Left ventricle myocardium inferior (tissue), 1 donor: ENCODE measurements at regions not wholly inside any gene's neighbourhood (a gene's known extent, or its start where the extent isn't known, plus 50 kb on each side); places are given as distances from the start of the nearest gene placed in this dataset.
A peak's percentile ranks its signal among the peaks of the same experiment; 100 is the strongest.
"Not testable (repeated sequence)": the region's sequence is repeated elsewhere in the genome, so short reads cannot be mapped to it uniquely, and the experiment has no call there.

Source experiments
- DNase-seq: peaks from one replicate; pipeline ENCODE4 v3.0.0-alpha.2; 2020
- H3K27ac ChIP-seq: fragments of 200-600 bp; replicated peaks from 2 replicates; pipeline ENCODE4 v1.8.0; 2021
- H3K27me3 ChIP-seq: fragments of 200-600 bp; 2 replicates; pipeline ENCODE4 v1.8.0; 2021; ENCODE audit warnings: low read depth
- H3K36me3 ChIP-seq: fragments of 200-600 bp; 2 replicates; pipeline ENCODE4 v1.8.0; 2021
- H3K4me1 ChIP-seq: fragments of 200-600 bp; 2 replicates; pipeline ENCODE4 v1.8.0; 2021
- H3K4me3 ChIP-seq: fragments of 200-600 bp; 2 replicates; pipeline ENCODE4 v1.8.0; 2021; ENCODE audit warnings: mild to moderate bottlenecking, moderate library complexity
- H3K9me3 ChIP-seq: fragments of 200-600 bp; replicated peaks from 2 replicates; pipeline ENCODE4 v1.8.0; 2021
- CTCF ChIP-seq: fragments of 200-600 bp; IDR thresholded peaks from 2 replicates; pipeline ENCODE4 v1.8.0; 2021; ENCODE audit warnings: antibody characterized with exemption, mild to moderate bottlenecking, borderline replicate concordance
- intact Hi-C: fragments of 100-400 bp; cut with micrococcal nuclease; formaldehyde crosslinking; loops from one replicate; pipeline ENCODE4 v1.11.0; 2022
- donor health status: DM: no; HTN: yes; CAD: no; lungs with severe emphysema.

- Histone ChIP-seq H3K4me1 (peaks cover 40% of the 10 kb centered on the region), H3K36me3 (no peaks in the 10 kb centered on the region), H3K27me3 (no peaks in the 10 kb centered on the region), H3K4me3 (no peak overlapping the region), H3K9me3 (no peaks in the 10 kb centered on the region), H3K27ac (no peak overlapping the region)
- no peak for DNase-seq
- no peak for TF ChIP-seq CTCF
- intact Hi-C loops, result no loop called here
These were observed 92.4 kb upstream of the CAV2 start for GRCh38 chr7:116407165-116407564.

GRCh38 chr7:116408166-116408565, 91.4 kb upstream of the CAV2 start:
- intact Hi-C loops, result no loop called here
- peaks cover 32% of the 10 kb centered on the region for H3K4me1 ChIP-seq
- DNase-seq, result no peak
- no peak for TF ChIP-seq CTCF
- no peaks in the 10 kb centered on the region for H3K27me3 ChIP-seq
- H3K4me3 ChIP-seq, result no peak overlapping the region
- peak overlapping the region; percentile 3 for H3K27ac ChIP-seq
- H3K9me3 ChIP-seq, result no peaks in the 10 kb centered on the region
- H3K36me3 ChIP-seq, result no peaks in the 10 kb centered on the region

GRCh38 chr7:116408831-116409453, 90.6 kb upstream of the CAV2 start:
- H3K4me3 ChIP-seq, intact Hi-C loops, DNase-seq, H3K27me3 ChIP-seq, H3K36me3 ChIP-seq, H3K9me3 ChIP-seq: not testable (repeated sequence)
- peak overlapping the region; percentile 3 for H3K27ac ChIP-seq
- peaks cover 25% of the 10 kb centered on the region for H3K4me1 ChIP-seq

GRCh38 chr7:116410694-116411093, 88.8 kb upstream of the CAV2 start:
- DNase-seq, H3K9me3 ChIP-seq, H3K27me3 ChIP-seq, H3K4me3 ChIP-seq, H3K36me3 ChIP-seq, H3K27ac ChIP-seq, intact Hi-C loops: not testable (repeated sequence)
- H3K4me1 ChIP-seq, result peaks cover 19% of the 10 kb centered on the region

GRCh38 chr7:116417593-116418345, 81.8 kb upstream of the CAV2 start:
- no peak for DNase-seq
- intact Hi-C loops, result no loop called here
- no peak overlapping the region for H3K27ac ChIP-seq

GRCh38 chr7:116418524-116418923, 81.0 kb upstream of the CAV2 start:
- no peaks in the 10 kb centered on the region for H3K36me3 ChIP-seq
- intact Hi-C loops, result no loop called here
- no peak overlapping the region for H3K27ac ChIP-seq
- TF ChIP-seq CTCF, result no peak
- H3K9me3 ChIP-seq, result no peaks in the 10 kb centered on the region
- no peak for DNase-seq
- no peak overlapping the region for H3K4me3 ChIP-seq
- no peaks in the 10 kb centered on the region for H3K27me3 ChIP-seq
- H3K4me1 ChIP-seq, result peaks cover 28% of the 10 kb centered on the region

More at GRCh38 chr7:116417593-116418345, 81.8 kb upstream of the CAV2 start:
- Histone ChIP-seq H3K4me3 (no peak overlapping the region), H3K9me3 (no peaks in the 10 kb centered on the region), H3K27me3 (no peaks in the 10 kb centered on the region), H3K4me1 (peaks cover 28% of the 10 kb centered on the region), H3K36me3 (no peaks in the 10 kb centered on the region)
- no peak for TF ChIP-seq CTCF
